ENCODE measurements at regions not wholly inside any gene's neighbourhood (a gene's known extent, or its start where the extent isn't known, plus 50 kb on each side); places are given as distances from the start of the nearest gene placed in this dataset.

DNA sequence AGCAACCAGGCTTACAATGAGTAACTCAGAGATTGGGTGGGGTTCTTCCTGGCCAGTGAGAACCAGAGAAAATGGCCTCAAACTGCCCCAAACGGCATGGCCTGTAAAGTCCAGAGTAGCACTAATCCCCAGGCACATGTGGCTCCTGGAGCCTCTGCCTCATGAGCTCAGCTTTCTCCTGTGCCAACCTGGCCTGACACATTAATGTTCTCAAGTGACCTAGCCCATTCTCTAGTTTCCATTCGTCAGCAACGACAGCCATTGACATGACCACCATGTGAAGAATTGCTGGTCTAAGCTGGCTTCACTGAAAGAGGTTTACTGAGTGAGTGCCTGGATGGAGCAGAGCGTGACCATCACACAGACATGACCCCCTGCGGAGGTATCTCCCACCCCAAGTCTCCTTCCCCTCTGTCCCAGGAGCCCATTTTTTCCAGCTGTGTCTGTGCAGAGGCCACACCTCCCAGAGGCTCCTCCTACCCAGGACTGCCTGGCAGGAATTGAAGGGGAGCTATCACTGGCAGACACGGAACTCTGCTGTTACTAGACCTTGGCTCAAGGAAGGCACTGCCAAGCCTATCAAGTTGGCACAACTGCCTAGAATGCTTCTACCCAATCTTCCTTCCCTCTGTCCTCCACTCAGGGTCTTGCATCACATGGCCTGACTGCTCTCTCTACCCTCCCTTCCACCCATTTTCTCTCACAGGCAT lies 59.0 kb upstream of the BOD1 start:
- Histone ChIP-seq H3K4me1 (peaks cover 0 to 13% of the 10 kb centered on the region in 2 donors), H3K9me3 (peaks cover 0 to 3% of the 10 kb centered on the region in 2 donors), H3K27me3 (no peaks in the 10 kb centered on the region), H3K36me3 (no peaks in the 10 kb centered on the region), H3K27ac (no peak overlapping the region), H3K4me3 (no peak overlapping the region)
- ATAC-seq (no peak), DNase-seq (no peak)
- TF ChIP-seq, protein P1, sequence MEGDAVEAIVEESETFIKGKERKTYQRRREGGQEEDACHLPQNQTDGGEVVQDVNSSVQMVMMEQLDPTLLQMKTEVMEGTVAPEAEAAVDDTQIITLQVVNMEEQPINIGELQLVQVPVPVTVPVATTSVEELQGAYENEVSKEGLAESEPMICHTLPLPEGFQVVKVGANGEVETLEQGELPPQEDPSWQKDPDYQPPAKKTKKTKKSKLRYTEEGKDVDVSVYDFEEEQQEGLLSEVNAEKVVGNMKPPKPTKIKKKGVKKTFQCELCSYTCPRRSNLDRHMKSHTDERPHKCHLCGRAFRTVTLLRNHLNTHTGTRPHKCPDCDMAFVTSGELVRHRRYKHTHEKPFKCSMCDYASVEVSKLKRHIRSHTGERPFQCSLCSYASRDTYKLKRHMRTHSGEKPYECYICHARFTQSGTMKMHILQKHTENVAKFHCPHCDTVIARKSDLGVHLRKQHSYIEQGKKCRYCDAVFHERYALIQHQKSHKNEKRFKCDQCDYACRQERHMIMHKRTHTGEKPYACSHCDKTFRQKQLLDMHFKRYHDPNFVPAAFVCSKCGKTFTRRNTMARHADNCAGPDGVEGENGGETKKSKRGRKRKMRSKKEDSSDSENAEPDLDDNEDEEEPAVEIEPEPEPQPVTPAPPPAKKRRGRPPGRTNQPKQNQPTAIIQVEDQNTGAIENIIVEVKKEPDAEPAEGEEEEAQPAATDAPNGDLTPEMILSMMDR (IDR thresholded peaks at IDR 0.05): no peak
- intact Hi-C loops (cut with DNase I): no loop called here

DNA sequence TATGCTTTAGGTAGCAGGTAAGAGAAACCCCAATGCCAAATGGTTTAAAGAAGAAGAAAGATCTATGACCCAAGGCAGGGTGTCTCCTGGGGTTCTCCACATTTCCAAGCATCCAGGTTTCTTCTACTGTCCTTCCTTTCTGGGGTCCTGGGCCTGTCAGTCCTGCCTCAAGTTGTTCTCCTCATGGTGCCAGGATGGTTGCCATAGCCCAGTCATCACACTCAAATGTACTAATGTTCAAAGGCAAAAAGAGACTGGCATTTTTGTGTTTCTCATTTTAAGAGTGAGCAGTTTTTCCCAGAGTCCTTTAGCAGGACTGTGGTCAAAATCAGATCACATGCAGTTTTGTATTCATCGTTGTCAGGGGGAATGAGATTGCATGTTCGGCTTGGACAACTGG lies 59.9 kb upstream of the BOD1 start:
- Histone ChIP-seq H3K27me3 (no peaks in the 10 kb centered on the region), H3K9me3 (peaks cover 0 to 3% of the 10 kb centered on the region in 2 donors), H3K27ac (no peak overlapping the region), H3K4me1 (peaks cover 0 to 4% of the 10 kb centered on the region in 2 donors), H3K4me3 (no peak overlapping the region), H3K36me3 (no peaks in the 10 kb centered on the region)
- DNase-seq: no peak
- intact Hi-C loops (cut with DNase I): no loop called here
- no peak for ATAC-seq
- TF ChIP-seq, protein P1 (IDR thresholded peaks at IDR 0.05): no peak

DNA sequence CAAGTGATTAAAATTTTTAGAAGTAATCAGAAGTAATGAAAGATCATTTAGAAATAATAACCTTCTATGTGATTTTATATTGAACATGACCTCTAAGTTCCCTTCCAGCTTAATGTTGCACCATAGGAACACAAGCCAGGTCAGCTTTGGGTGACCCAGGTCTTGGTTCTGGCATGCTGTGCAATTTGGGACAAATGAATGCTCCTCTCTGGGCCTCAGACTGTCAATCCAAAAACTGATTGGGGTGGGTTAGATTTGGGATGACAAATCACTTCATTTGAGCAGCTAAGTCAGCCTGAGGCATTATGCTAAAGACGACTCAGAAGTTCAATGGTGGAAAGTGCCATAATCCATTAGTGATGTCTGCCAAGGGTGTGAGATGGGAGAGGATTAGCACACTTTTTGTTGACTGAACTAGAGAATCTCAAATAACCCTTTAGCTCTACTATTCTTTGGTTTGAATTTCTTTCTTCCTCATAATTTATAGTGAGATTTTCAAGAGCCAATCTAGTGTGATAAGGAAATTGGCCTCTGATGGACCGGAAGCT lies 60.7 kb upstream of the BOD1 start:
- Histone ChIP-seq H3K4me1 (no peaks in the 10 kb centered on the region), H3K27me3 (no peaks in the 10 kb centered on the region), H3K9me3 (peaks cover 0 to 3% of the 10 kb centered on the region in 2 donors), H3K4me3 (no peak overlapping the region), H3K36me3 (no peaks in the 10 kb centered on the region), H3K27ac (no peak overlapping the region)
- no peak for ATAC-seq
- TF ChIP-seq, protein P1 (IDR thresholded peaks at IDR 0.05): no peak
- intact Hi-C loops (cut with DNase I): no loop called here
- DNase-seq: no peak

DNA sequence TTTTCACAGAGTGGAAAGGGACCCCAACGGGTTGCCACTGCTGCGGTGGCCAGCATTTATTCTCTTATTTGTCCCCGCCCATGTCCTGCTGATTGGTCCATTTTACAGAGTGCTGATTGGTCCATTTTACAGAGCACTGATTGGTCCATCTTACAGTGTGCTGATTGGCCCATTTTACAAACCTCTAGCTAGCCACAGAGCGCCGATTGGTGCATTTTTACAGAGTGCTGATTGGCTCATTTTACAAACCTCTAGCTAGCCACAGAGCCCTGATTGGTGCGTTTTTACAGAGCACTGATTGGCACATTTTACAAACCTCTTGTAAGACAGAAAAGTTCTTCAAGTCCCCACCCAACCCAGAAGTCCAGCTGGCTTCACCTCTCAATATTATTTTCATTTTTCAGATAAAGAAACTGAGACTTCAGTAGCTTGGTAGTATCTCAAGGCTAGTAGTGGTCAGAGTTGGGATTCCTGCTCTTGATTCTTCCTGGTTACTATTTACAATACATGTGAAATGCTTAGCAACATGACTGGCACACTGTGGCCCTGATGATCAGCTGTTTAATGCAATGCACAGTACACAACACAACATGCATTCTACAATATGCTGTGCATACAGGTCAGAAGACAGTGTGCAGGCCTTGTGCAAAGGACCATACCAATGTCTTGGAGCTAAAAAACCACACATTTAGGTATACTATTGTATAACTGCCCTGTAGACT lies 63.6 kb upstream of the BOD1 start:
- H3K27ac ChIP-seq: no peak overlapping the region
- TF ChIP-seq, protein P1 (IDR thresholded peaks at IDR 0.05): no peak
- H3K9me3 ChIP-seq: peaks cover 0 to 3% of the 10 kb centered on the region in 2 donors
- no peaks in the 10 kb centered on the region for H3K27me3 ChIP-seq
- H3K36me3 ChIP-seq: no peaks in the 10 kb centered on the region
- intact Hi-C loops (cut with DNase I): no loop called here
- H3K4me3 ChIP-seq: no peak overlapping the region
- DNase-seq: no peak
- ATAC-seq: peak; percentile 58
- H3K4me1 ChIP-seq: no peaks in the 10 kb centered on the region

DNA sequence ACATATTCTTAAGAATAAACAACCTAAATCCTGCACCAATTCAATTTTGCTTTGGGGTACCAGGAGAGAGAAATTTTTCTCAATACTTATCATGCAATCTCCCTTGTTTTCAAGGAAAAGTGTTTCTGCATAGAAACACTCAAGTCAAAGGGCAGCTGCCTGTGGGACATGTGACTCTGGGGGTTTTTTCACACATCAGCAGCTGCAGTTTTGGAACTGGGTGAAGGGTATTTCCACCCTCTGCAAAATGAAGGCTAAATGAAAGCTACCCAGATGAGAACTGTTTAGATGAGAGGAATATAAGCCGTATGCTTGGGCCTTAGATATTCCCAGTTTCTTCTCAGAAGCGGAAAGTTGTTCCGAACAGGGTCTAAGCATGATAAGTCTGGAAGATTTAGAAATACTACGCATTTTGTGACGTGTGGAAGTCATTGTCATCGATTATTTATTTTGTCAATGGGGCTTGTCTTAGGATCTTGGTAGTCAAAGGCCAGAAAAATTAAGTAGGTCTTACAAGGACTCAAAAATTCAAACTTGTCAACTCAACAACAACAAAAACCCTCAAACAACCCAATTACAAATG lies 64.3 kb upstream of the BOD1 start:
- DNase-seq (no peak), ATAC-seq (peak; percentile 41)
- Histone ChIP-seq H3K27me3 (no peaks in the 10 kb centered on the region), H3K4me1 (no peaks in the 10 kb centered on the region), H3K4me3 (no peak overlapping the region), H3K27ac (no peak overlapping the region), H3K9me3 (no peaks in the 10 kb centered on the region), H3K36me3 (no peaks in the 10 kb centered on the region)
- TF ChIP-seq, protein P1 (IDR thresholded peaks at IDR 0.05): no peak
- intact Hi-C loops (cut with DNase I): no loop called here

Measured in left lung (tissue), 4 donors.